ENCODE measurements at regions not wholly inside any gene's neighbourhood (a gene's known extent, or its start where the extent isn't known, plus 50 kb on each side); places are given as distances from the start of the nearest gene placed in this dataset.

DNA sequence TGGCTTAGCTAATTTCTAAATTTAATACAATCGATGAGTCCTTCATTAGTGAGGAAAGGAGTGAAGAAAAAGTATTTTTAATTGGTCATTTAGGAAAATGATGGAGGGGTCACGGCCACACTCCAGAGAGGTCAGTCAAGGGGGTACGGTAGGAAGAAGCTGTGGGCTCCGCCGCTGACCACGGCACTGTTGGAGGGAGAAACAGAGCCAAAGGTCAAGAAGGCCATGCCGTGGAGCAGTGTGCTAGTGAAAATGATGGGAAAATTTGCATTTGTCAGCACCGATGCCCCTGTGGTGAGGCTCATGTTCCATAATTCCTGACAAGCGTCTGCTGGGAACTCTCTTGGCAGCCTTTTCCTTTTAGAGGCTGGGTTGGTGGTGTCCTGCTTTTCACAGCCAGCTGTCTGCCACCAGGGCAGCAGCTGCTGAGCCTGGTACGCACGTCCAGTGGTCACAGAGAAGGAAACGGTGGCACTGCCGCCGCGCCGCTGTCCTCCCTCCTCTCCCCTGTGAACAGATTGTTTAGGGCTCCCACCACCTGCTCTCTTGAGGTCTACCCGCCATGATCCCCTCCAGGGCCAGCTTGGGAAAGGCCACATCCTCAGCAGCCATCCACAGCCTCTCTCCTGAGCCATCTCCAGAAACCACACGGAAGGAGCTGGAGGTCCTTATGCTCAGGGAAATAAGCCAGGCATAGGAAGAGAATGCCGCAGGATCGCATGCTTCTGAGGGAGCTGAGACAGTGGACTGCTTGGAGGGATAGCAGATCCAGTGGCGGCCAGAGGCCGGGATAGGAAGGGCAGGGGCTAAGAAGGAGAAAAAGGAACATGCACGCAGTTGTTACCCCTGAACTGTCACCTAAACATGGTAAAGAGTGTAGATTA is 263.7 kb upstream of the PPP2R2D start:
- DNase-seq, result no peak

DNA sequence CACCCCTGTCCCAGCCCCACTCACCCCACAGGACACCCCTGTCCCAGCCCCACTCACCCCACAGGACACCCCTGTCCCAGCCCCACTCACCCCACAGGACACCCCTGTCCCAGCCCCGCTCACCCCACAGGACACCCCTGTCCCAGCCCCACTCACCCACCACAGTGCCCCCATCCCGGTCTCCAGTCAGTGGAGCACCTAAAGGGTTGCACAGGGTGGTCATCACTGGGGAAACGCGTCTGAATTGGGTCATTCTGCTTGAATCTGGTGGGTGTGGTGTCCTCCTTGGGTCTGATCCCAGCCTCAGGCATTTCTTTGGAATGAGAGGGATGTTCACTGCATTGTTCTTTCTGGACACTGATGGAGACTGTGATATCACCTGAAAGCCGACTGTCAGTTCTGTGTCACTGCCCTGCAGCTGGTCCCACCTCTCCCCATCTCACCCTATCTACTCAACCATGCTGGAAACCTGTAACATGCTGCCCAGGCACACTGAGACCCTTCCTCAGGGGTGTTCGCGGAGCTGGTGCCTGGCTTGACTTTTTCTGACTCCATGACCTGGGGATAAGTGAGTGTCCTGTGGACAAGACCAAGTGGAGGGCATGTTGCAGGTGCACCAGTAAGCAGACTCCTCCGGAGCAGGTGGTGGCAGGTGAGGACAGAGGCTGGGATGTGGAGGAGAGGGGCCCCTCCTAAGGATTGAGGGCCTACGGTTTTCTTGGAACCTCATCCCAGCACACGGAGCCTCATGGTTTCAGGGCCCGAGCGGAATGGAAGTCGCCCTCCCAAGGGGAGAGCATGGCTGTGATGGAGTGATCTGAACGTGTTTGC is 262.5 kb upstream of the PPP2R2D start:
- no peak for DNase-seq

GRCh38 chr10:131638880-131639278 is 261.9 kb upstream of the PPP2R2D start:
- no peak for DNase-seq

- no peak for DNase-seq
These were observed 260.7 kb upstream of the PPP2R2D start for GRCh38 chr10:131640045-131640644.

GRCh38 chr10:131641231-131641630 is 259.6 kb upstream of the PPP2R2D start:
- DNase-seq, result no peak

DNA sequence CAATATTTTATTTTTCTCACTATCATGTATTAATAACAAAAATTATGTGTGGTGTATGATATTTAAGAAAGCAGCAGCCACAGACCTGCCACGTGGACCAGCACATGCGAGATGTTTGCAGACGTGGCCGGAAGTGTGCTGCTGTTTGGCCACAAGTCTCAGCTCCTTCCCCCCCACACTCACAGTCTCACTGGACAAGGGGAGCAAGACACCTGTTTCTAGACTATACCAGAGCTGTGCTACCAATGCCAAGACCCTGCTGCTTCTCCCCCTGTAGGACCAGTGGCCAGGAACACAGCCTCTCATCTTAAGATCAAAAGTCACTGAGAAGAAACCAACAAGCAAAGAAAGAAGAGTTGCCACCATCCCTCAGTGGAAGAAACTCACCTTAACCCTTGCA is 258.9 kb upstream of the PPP2R2D start:
- DNase-seq, result no peak

GRCh38 chr10:131642966-131643365 is 257.8 kb upstream of the PPP2R2D start:
- no peak for DNase-seq

DNA sequence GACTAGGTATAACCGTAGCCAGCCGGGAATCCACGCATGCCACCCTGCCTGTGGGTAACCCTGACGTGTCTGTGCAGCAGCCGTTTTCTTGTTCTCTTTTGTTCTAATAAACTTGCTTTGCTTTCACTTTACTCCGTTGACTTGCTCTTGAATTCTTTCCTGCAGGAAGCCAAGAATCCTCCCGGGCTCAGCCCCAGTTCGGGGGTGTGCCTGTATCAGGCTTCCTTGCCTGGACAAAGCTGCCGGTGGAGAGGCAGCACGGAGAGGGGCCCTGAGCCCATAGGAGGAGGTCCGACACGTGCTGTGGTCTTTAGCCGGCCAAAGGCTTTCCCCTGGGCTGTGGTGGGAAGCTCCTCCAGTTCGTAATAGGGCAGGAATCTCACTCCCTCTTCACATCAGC is 256.5 kb upstream of the PPP2R2D start:
- DNase-seq, result no peak

- DNase-seq, result no peak
These were observed 255.7 kb upstream of the PPP2R2D start for GRCh38 chr10:131644864-131645658.

DNA sequence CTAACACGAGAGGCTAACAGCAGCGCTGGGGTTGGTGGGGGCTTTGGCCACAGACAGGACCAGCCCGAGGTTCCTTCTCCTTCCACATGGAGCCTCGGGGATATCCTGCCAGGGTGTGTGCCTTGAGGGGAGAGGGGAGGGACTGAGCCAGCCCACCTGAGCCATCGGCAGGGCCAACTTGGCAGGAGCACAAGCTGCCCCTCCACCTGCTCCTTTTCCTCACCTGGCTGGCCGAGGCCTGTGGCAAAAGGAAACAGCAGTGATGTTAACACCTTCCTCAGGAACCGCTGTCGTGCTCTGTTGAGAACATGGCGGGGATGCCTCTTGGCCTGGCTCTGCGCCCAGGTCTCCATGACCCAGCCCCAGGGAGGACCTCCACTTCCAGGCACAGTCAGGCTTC is 255.1 kb upstream of the PPP2R2D start:
- DNase-seq, result no peak

GRCh38 chr10:131646551-131647525 is 254.0 kb upstream of the PPP2R2D start:
- no peak for DNase-seq

- no peak for DNase-seq
These were observed 253.0 kb upstream of the PPP2R2D start for GRCh38 chr10:131647789-131648188.

GRCh38 chr10:131648386-131649020 is 252.3 kb upstream of the PPP2R2D start:
- no peak for DNase-seq

DNA sequence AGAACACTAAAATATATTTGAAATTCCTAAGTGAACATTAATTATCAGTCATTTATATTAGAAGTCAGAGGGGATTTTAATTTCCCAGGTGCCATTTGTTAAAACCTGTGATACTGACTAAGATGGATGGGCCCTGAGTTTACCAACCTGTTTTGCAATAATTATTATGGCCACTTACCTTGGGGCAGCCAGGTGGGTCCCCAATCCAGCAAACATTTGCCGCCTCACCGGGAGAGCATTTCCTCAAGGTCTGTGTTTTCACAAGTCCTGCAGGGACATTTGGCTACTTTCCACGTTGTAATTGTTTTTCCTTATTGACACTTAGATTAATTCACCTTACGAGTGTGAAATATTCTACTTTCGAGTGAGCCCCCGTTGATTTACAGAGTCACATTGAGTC is 251.2 kb upstream of the PPP2R2D start:
- DNase-seq, result no peak

GRCh38 chr10:131650169-131650705 is 250.6 kb upstream of the PPP2R2D start:
- no peak for DNase-seq

GRCh38 chr10:131650771-131651673 is 249.8 kb upstream of the PPP2R2D start:
- DNase-seq, result no peak

DNA sequence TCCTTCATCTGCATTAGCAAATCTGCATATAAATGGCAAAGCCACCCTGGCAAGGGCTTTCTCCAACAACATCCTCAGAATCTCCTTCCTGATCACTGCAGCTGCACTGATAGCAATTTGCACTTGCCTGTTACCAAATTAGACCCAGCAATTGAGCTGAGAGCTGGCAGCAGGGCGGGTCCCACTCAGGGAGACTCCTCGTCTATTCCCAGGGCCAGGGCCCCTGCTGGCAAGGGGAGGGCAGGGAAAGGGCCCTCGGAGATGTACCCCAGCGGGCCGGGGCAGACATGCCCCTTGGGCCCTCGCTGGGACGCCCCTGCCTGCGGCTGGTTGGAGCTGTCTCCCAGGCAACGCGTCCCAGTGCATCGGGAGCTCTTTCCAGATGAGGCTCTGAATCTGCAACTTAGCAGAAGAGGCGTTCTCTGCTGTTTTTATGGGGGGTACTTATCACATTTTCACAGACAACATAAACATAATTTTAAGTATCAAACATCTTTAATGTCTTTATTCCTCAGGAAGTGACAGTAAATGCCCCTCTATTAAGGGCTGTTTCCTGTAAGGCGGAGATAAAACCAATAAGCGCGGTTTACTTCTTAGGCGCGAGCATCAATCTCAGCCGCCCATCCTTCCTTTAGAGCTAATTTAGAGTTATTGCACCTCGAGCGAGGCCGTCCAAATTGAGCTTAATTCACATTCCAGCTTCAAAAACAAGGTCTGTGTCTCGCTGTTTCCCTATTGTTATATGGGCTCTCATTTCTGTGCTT is 249.0 kb upstream of the PPP2R2D start:
- DNase-seq, result no peak

GRCh38 chr10:131652438-131653139 is 248.2 kb upstream of the PPP2R2D start:
- no peak for DNase-seq
